MCF 10A (cell line): ENCODE measurements at regions not wholly inside any gene's neighbourhood (a gene's known extent, or its start where the extent isn't known, plus 50 kb on each side); places are given as distances from the start of the nearest gene placed in this dataset.

Source experiments
- BruUV-seq: library from RNA; stranded (reverse); fragments of 400-500 nt; replicated peaks from 2 replicates; lab custom pipeline; 2021; lab: Mats Ljungman, UMichigan
- CTCF ChIA-PET: fragments of 300-600 bp; sonication (Branson Sonifier 250); formaldehyde crosslinking; extraction: SDS; loops from one replicate; lab custom pipeline; 2021; ENCODE audit warnings: antibody characterized with exemption, inconsistent platforms; lab: Yijun Ruan, JAX
- POLR2A ChIA-PET: fragments of 300-600, 350-650 bp; sonication (Branson Sonifier 250); formaldehyde crosslinking; extraction: SDS; loops from one replicate; lab custom pipeline; 2020; ENCODE audit warnings: antibody characterized with exemption, inconsistent platforms; lab: Yijun Ruan, JAX
- DNase-seq: peaks from one replicate; pipeline ENCODE4 v3.0.0-alpha.2; 2018; ENCODE audit not compliant: unreplicated experiment
- H3K27ac Mint-ChIP-seq: one replicate; pipeline ENCODE4 v1.8.0; 2022; ENCODE audit warnings: mild to moderate bottlenecking, low read depth, mixed read lengths; ENCODE audit not compliant: unreplicated experiment
- H3K27me3 Mint-ChIP-seq: one replicate; pipeline ENCODE4 v1.8.0; 2022; ENCODE audit warnings: mixed read lengths; ENCODE audit not compliant: insufficient read depth, unreplicated experiment
- H3K36me3 Mint-ChIP-seq: one replicate; pipeline ENCODE4 v1.8.0; 2022; ENCODE audit warnings: mild to moderate bottlenecking, moderate library complexity, mixed read lengths; ENCODE audit not compliant: insufficient read depth, unreplicated experiment
- H3K4me1 Mint-ChIP-seq: one replicate; pipeline ENCODE4 v1.8.0; 2022; ENCODE audit warnings: mixed read lengths; ENCODE audit not compliant: insufficient read depth, unreplicated experiment
- H3K4me3 Mint-ChIP-seq: one replicate; pipeline ENCODE4 v1.8.0; 2022; ENCODE audit warnings: mild to moderate bottlenecking, moderate library complexity, mixed read lengths; ENCODE audit not compliant: unreplicated experiment
- H3K9me3 Mint-ChIP-seq: one replicate; pipeline ENCODE4 v1.8.0; 2022; ENCODE audit warnings: mixed read lengths; ENCODE audit not compliant: unreplicated experiment
- CTCF ChIP-seq: fragments of 200-600 bp; IDR thresholded peaks from one replicate; pipeline ENCODE4 v1.8.0; 2022; ENCODE audit warnings: antibody characterized with exemption, mild to moderate bottlenecking; ENCODE audit not compliant: unreplicated experiment
- intact Hi-C: fragments of 100-400 bp; cut with micrococcal nuclease; formaldehyde crosslinking; loops from 2 replicates; pipeline ENCODE4 v1.14.1; 2022

GRCh38 chr7:108659261-108659660 is 89.6 kb downstream of the DNAJB9 start:
- Mint-ChIP-seq H3K4me3 (no peak overlapping the region), H3K36me3 (no peaks in the 10 kb centered on the region), H3K27ac (no peak overlapping the region), H3K4me1 (no peaks in the 10 kb centered on the region), H3K27me3 (peaks cover 66% of the 10 kb centered on the region), H3K9me3 (no peaks in the 10 kb centered on the region)
- ChIA-PET POLR2A (no interaction called here), CTCF (interaction anchor here (0.5 to 1.0 kb wide), 3 partner anchors 11 to 739 kb away, joined by 3 to 4 read pairs (median 3); no protein-coding TSS in a partner anchor)
- DNase-seq, result no peak
- intact Hi-C loops, result no loop called here
- no peak for TF ChIP-seq CTCF
- no TSS peak for BruUV-seq

GRCh38 chr7:108659867-108660266 is 90.2 kb downstream of the DNAJB9 start:
- Mint-ChIP-seq H3K27ac (no peak overlapping the region), H3K36me3 (no peaks in the 10 kb centered on the region), H3K4me1 (no peaks in the 10 kb centered on the region), H3K27me3 (peaks cover 67% of the 10 kb centered on the region), H3K9me3 (no peaks in the 10 kb centered on the region), H3K4me3 (no peak overlapping the region)
- CTCF ChIA-PET, result interaction anchor here (0.5 to 1.0 kb wide), 2 partner anchors 11 to 113 kb away, joined by 3 to 4 read pairs; no protein-coding TSS in a partner anchor
- no peak for TF ChIP-seq CTCF
- BruUV-seq, result no TSS peak
- no peak for DNase-seq
- POLR2A ChIA-PET, result no interaction called here
- intact Hi-C loops, result no loop called here

GRCh38 chr7:108660465-108660864 is 90.8 kb downstream of the DNAJB9 start:
- intact Hi-C loops, result no loop called here
- H3K4me3 Mint-ChIP-seq, result no peak overlapping the region
- H3K27ac Mint-ChIP-seq, result no peak overlapping the region
- peak; percentile 20 for DNase-seq
- peaks cover 67% of the 10 kb centered on the region for H3K27me3 Mint-ChIP-seq
- no peaks in the 10 kb centered on the region for H3K9me3 Mint-ChIP-seq
- no peaks in the 10 kb centered on the region for H3K4me1 Mint-ChIP-seq
- POLR2A ChIA-PET, result no interaction called here
- no peak for TF ChIP-seq CTCF
- CTCF ChIA-PET, result interaction anchor here (0.8 to 1.4 kb wide), 2 partner anchors 12 to 21 kb away, joined by 4 to 5 read pairs; no protein-coding TSS in a partner anchor
- H3K36me3 Mint-ChIP-seq, result no peaks in the 10 kb centered on the region
- no TSS peak for BruUV-seq

GRCh38 chr7:108662783-108663362 is 93.2 kb downstream of the DNAJB9 start:
- no peak for DNase-seq
- intact Hi-C loops, result no loop called here
- Mint-ChIP-seq H3K4me3 (no peak overlapping the region), H3K36me3 (no peaks in the 10 kb centered on the region), H3K9me3 (no peaks in the 10 kb centered on the region), H3K27ac (no peak overlapping the region), H3K4me1 (no peaks in the 10 kb centered on the region), H3K27me3 (peaks cover 80% of the 10 kb centered on the region)
- POLR2A ChIA-PET, result interaction anchor here (0.6 kb wide), 1 partner anchor 232 kb away, joined by 3 read pairs; no protein-coding TSS in a partner anchor
- CTCF ChIA-PET, result no interaction called here
- no peak for TF ChIP-seq CTCF
- BruUV-seq, result no TSS peak
